COR-L47 (cell line): ENCODE measurements at regions not wholly inside any gene's neighbourhood (a gene's known extent, or its start where the extent isn't known, plus 50 kb on each side); places are given as distances from the start of the nearest gene placed in this dataset.

Experiments used
- DNase-seq: peaks from one replicate; lab custom pipeline; 2025; lab: John Stamatoyannopoulos, UW

GRCh38 chr10:3625959-3626751, 158.9 kb downstream of the KLF6 start:
- DNase-seq, result no peak

- DNase-seq, result no peak
These were observed 160.6 kb downstream of the KLF6 start for GRCh38 chr10:3624367-3624766.

GRCh38 chr10:3623746-3624145, 161.3 kb downstream of the KLF6 start:
- DNase-seq, result no peak

GRCh38 chr10:3622845-3623621, 162.0 kb downstream of the KLF6 start:
- DNase-seq, result no peak

GRCh38 chr10:3622427-3622826, 162.6 kb downstream of the KLF6 start:
- no peak for DNase-seq

- no peak for DNase-seq
These were observed 164.2 kb downstream of the KLF6 start for GRCh38 chr10:3620818-3621217.

GRCh38 chr10:3619241-3619640, 165.8 kb downstream of the KLF6 start:
- DNase-seq, result peak; percentile 5

- no peak for DNase-seq
These were observed 168.1 kb downstream of the KLF6 start for GRCh38 chr10:3616880-3617279.

GRCh38 chr10:3613318-3613717, 171.7 kb downstream of the KLF6 start:
- no peak for DNase-seq

GRCh38 chr10:3612183-3613001, 172.6 kb downstream of the KLF6 start:
- DNase-seq, result no peak

GRCh38 chr10:3606309-3606708, 178.7 kb downstream of the KLF6 start:
- no peak for DNase-seq

- no peak for DNase-seq
These were observed 179.1 kb downstream of the KLF6 start for GRCh38 chr10:3605882-3606281.

- DNase-seq, result no peak
These were observed 189.3 kb downstream of the KLF6 start for GRCh38 chr10:3595736-3596135.

GRCh38 chr10:3593611-3594010, 191.4 kb downstream of the KLF6 start:
- no peak for DNase-seq

GRCh38 chr10:3592424-3592823, 192.6 kb downstream of the KLF6 start:
- DNase-seq, result no peak

- no peak for DNase-seq
These were observed 196.2 kb downstream of the KLF6 start for GRCh38 chr10:3588816-3589215.

- no peak for DNase-seq
These were observed 196.7 kb downstream of the KLF6 start for GRCh38 chr10:3588346-3588745.

GRCh38 chr10:3584926-3585784, 199.9 kb downstream of the KLF6 start:
- no peak for DNase-seq

- DNase-seq, result no peak
These were observed 204.4 kb downstream of the KLF6 start for GRCh38 chr10:3580565-3580964.

- no peak for DNase-seq
These were observed 205.2 kb downstream of the KLF6 start for GRCh38 chr10:3579845-3580244.

GRCh38 chr10:3578682-3579081, 206.3 kb downstream of the KLF6 start:
- DNase-seq, result no peak

- no peak for DNase-seq
These were observed 206.8 kb downstream of the KLF6 start for GRCh38 chr10:3578159-3578558.
